HG03066 (cell line): ENCODE measurements at regions not wholly inside any gene's neighbourhood (a gene's known extent, or its start where the extent isn't known, plus 50 kb on each side); places are given as distances from the start of the nearest gene placed in this dataset.

ENCODE experiments used
- ATAC-seq: cut with Tn5 transposase; IDR thresholded peaks from one replicate; pipeline ENCODE4 v1.9.1; 2021; ENCODE audit warnings: low read depth; ENCODE audit not compliant: unreplicated experiment

DNA sequence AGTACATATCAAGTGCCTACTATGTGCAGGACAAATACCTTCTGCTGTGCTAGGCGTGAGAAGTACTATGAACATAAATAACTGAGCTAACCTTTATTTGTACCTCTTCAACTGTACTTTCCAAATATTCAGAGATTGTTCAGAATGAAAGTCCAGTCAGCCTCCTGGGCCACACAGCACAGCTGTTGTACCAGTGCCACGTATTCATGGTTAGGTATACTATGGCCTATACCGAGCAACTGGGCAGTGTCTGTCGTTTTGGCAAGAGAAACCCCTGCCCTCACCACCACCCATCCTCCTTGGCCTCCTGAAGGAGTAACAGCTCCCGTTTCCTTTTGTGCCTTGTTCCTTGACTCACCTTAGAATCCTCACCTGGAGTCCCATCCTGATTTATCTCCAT is 53.0 kb downstream of the RASSF10 start:
- no peak for ATAC-seq

DNA sequence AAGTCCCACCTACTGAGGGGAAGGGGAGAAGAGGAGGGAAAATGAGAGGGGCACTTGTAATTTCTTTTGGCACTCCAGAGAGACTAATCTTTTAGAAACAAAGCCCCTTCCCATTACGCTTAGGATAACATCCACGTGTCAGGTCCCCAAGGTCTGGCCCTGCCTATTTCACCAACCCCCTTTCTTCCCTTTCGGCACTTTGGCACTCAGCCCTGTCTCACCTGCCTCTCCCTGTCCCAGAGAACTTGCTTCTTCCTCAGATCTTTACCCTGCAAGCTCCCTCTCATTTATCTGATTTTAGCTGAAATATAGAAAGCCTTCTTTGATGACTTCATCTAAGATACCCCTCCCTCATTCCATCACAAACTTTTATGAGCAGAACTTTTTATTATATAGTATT is 55.5 kb downstream of the RASSF10 start:
- ATAC-seq: no peak

DNA sequence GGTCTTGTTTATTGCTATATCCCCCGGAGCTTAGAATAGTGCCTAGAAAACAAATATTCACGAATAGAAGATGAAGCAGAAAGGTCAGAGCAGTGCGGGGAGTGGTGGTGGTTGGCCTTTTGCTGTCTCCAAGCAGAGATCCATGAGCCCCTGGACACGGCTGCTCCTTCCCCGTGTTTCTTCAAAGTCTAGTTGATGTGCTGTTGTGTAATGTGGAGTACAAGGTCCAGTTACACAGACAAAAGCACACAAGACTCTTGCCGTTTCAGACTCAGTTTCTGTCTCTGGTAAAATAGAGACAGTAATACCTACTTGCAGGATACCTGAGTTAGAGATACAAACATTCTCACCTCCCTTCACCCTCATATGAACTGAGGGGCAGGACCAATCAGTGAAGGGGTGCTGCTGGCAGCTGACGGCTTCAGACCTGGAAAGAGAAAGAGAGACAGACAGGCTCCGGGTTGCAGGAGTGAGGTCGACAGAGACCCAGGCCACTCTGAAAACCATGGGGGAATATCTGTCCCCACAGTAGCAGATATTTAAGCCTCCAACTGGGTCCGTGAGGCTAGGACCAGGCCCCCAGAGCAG is 56.2 kb downstream of the RASSF10 start:
- ATAC-seq: no peak

DNA sequence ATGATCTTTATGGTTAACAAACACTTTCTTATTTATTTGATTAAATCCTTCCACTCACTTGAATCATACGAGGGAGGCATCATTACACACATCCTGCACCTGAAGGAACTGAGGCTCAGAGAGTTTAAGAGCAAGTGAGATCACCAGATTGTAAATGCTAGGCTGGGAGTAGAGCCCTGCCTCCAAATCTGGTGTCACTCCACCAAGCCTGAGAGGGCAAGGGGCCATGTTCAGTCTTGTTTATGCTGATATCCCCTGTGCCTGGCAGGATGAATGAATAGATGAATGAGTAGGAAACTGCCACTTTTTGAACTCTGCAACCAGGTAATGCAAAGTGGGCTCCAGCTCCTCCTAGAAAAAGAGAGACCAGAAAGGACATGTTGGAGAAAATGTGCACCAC is 59.1 kb downstream of the RASSF10 start:
- no peak for ATAC-seq

DNA sequence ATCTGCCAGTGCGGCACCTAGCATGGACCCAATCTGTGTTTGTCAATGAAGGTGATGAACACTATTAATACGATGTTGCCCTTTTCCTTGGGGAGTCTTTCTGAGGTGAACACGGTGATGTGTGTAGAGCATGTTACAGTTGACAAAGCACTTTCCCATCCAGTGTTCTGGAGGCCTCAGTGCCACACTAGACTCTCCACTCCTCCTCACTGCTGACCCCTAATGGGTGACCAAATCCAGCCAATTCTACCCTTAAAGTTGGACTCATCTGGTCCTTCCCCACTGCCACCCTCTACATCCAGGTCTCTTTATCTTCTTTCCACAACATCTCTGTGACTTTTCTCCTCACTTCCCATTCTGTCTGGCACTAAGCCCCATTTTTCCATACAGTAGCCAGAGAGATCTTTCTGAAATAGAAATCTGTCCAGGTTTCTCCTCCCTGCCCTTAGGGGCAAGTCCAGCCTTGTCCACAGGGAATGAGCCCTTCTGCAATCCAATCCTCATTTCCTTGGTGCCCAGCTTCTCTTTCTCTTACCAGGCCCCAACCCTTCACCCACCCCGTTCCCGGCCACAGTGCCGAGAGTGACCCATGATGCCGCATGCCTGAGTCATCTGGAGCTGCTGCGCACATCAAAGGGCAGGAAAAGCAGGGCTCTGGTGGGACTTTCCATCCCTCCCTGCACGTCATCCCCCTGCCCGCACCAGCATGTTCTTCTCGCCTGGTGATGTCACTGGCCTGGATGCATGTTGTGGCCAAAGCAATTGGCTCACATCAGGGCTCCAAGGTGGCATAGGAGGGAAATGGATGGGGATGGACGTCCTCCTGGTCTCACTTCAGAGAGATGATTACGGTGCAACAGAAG is 64.2 kb downstream of the RASSF10 start:
- no peak for ATAC-seq

DNA sequence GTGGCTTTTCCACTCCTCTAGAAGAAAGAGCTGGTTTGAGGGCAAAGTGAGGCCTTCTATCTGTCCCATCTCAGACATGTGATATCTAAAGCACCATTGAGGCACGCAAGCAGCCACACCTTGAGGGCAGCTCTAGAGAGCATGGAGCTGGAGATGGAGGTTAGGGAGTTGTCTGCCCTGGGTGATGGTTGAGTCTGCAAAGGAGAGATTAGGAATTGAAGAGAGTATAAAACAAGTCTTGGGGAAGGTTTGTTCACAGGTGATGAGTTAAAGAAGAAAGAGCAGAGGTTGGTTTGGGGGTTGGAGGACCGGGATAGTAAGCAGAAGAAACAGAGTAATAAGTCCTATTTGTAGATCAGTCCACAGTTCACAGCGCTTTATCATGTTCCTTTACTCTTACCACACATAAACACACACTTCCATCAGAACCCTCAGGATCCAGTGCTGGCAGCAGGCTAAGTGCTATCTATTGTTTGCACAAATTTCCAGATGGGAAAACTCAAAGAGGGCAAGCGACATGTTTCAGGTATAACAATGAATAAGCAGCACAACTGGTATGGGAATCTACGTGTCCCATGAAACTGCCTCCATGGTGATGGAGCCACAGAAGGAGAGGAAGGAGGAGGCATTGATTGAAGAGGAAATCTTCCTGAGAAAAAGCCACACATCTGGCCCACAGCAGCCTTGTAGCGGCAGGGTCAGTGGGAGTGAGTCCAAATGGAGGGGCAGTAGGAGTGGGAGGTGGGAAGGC is 65.8 kb downstream of the RASSF10 start:
- no peak for ATAC-seq

DNA sequence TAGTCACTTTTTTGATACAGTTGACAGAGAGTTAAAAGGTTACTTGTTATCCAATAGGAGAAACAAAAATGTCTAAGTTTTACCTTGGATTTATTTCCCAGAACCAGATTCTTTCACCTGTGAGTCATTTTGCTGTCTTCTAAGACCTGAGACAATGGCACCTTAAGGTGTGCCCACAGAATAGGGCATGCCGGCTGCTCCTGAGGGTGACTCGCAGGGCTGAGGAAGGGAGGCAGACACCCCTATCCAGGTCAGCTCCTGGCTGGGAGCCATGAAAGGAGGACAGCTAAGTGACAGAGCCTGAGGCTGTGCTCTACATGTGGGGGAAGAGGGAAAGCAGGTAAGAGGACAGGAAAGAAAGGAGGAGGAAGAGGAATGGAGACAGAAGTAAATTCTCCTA is 67.8 kb downstream of the RASSF10 start:
- ATAC-seq: no peak

DNA sequence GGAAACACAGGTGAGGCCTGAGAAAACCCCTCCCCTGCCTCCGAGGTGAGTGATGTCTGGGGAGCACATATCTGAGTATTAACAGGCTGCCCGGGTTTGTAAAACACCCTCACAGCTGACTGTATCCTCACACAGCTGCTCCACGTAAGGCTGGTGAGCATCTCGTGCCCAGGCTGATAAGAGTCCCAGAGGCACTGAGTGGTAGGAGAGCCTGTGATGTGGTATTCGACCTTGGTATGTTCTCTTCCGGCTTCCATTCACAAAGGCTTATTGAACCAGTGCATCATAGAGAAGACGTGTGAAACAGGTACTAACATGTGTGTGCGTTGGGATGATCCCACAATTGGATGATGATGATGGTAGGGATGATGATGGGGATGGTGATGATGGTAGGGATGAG is 71.7 kb downstream of the RASSF10 start:
- ATAC-seq: no peak

DNA sequence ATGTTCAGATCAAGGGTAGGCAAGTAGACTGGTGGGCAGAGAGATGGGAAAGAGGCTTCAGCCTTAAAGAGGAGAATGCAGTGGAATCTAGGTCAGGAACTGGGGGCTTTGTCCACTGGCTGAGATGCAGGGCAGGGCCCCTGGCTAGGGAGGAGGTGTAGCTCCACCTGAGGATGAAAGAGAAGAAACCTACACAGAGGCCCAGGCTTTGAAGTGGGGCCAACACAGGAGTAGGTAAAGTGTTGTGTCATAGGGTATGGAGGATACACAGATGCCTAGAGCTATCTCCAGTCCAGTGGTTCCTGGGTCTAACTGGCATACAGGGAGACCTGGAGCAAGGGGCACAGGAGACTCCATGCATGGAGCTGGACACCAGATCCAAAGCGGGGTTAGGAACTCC is 73.5 kb downstream of the RASSF10 start:
- no peak for ATAC-seq

DNA sequence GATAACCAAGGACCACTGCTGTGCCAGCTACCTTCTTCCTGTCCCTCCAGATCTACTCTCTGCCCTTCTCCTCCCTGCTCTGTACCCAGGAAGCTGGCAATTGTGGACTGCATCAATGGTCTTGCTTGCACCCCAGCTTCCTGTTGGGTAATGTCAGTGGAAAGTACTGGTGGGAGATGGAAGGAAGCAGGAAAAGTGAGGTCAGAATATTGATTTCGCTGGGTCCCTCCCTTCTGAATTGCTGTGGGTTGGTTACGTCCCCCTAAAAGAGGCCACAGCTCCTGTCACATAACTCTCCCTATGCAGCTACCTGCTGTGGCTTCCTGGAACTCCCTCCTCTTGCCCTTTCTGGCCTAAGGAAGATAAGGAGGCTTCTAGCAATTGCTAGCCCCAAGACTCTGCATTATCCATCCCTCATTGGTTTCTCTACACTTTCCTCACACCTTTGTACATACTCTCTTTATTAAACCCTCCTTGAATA is 81.2 kb downstream of the RASSF10 start:
- no peak for ATAC-seq

DNA sequence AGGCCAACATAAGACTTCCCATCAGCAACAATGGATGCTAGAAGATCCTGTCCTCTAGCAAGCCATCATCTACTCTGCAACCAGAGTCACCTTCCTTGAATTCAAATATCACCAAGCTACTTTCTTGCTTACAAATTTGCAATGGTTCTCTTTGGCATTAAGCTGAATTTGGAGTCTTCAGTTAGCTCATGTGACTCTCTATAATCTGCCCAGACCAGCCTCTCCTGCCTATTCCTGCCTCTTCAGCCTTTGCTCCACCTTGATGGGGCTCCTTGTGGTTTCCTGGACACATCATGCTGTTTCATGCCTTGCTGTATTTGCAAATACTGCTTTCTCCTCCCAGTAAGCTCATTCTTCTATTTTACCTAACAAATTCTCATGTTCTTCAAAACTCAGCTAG is 82.3 kb downstream of the RASSF10 start:
- no peak for ATAC-seq

DNA sequence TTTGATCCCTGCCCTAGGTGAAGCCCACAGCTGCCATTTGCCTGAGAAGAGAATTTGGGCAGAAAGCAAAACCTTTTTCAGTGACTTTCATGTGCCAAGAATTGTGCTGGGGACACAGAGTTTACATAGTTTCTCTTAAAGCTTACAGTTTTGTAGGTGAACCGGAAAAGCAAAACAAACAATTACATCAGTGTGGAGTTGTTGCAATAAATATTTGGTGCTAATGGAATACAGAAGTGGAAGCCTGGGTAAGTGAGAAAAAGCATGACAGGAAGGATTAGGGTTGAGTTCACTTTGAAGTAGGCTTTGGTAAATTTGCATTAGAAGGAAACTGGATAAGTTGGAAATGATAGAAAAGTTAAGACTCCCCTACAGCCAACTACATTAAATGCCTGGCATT is 82.7 kb downstream of the RASSF10 start:
- no peak for ATAC-seq

DNA sequence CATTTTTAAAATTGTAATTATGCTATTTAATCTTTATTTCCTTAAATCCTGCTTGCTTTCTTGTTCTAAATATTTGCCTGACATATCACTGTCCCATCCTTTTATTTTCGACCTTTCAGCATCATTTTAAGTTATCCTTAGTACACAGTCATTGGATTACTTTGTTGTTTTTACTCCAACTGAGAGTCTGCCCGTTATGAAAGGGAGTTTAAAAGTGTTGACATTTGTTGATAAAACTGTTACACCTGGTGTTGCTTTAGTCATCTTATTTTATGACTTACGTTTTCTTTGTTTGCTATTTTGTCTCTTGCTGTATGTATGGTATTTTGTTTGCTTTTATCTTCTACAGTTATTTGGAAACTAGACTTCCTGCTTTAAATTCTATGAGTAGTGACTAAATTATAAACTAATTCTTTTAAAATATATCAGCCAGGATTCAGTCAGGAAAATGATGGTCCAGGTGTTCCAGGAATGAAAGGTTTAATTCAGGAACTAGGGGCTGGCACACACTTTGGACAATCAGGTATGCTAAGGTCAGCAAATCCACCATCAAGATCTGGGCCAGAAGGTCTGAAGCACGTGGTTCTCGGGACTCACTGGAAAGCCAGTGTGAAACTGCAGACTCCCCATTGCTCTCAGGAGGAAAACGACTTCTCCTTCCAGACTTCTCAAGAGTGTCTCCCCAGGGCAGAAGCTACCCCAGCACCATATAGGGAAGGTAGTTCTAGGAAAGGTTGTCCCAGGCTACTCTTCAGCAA is 86.0 kb downstream of the RASSF10 start:
- ATAC-seq: no peak

DNA sequence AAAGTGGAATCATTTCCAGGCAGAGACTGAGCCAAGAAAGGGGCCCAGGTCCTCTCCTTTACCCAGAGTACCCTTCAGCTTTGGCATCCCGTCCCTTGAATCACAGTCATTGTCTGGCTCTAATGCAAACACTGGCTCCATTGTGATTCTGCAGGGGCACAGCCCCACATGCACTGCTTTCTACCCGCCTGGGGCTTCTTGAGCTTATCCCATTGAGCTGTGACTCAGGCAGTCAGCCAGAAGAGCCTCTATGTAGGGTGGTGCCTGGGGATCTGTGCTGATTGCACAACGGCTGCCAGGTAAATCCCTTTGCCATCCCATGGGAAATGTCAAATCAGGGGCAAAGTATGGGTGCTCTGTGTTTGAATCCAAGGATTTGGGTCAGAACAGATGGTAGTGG is 88.9 kb downstream of the RASSF10 start:
- no peak for ATAC-seq

DNA sequence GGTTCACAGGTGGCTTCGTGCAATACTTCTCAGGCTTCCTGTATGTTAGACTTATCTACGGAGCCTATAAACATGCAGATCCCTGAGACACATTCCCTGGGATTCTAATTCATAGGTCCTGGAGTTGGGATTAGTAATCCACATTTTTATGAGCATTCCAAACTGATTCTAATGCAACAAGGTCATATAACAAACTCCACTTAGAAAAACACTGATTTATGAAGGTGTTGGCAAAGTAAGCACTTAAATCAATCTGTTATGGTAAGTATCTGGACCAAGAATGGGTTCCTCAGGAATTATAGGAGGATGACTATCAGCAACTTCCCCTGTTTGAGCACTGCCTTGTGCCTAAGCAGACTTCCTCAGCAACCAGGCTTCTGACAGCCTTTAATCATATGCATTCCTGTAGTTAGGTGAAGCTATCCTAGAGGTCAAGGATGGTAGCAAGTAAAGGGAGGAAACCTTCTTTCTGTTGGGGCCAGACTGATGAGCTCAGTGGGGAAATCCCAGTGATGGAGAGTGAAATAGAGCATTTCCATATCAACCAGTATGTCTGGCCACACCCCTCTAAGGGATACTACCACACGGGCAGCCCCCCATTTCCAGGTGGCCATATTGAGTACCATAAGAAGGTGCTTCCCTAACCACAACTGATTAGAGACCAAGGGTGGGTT is 89.6 kb downstream of the RASSF10 start:
- no peak for ATAC-seq

DNA sequence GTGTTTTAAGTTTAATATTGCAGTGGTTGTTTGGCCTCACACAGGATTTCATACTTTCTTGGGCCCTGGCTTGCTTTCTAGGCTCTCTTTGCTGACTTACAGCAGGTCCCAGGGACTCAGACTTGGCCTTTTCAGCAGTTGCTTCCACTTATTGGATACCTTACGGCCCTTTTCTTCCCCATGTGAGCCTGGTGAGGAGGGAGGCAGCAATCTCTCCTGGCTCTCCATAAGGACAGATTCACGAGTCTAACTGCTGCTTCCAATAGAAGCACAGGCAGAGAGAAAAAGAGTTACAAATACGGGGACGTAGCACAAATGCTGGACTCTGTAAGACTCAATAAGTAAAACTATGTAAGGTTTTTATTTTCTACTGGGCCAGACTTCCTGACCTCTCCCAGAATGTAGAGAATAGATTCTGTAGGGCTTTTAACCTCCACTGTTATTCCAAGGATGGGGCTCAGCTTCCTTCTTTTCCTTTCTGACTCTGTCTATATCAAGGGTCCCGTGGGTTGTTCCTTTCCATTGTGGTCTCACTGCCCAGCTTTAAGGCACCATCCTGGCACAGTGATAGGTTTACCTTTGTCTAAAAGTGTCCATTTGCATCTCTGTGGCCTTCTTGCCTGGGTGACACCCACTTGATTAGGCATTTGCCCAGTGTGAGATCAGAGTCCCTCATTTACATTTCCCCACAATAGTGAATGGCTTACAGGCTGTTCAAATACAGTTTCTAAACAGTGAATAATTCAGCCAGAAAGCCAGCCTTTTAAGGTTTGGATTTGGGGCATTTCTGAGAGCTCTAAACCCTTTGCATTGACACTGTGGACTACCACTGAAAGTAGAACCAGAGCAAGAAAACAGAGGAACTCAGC is 92.8 kb downstream of the RASSF10 start:
- ATAC-seq: no peak

DNA sequence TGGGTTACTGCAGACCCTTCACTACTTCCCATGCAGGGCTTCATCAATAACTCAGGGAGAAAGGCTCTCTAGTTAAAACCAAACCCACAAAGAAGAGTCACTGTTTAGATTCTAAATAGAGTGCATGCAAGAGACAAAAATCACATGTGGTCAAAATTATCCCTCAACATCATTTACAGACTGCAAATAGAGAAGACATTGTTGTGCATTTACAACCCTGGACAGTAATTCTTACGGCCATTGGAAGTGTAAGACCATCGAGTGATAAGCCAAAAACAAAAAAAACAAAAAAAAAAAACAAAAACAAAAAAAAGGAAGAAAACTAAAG is 93.4 kb downstream of the RASSF10 start:
- no peak for ATAC-seq

DNA sequence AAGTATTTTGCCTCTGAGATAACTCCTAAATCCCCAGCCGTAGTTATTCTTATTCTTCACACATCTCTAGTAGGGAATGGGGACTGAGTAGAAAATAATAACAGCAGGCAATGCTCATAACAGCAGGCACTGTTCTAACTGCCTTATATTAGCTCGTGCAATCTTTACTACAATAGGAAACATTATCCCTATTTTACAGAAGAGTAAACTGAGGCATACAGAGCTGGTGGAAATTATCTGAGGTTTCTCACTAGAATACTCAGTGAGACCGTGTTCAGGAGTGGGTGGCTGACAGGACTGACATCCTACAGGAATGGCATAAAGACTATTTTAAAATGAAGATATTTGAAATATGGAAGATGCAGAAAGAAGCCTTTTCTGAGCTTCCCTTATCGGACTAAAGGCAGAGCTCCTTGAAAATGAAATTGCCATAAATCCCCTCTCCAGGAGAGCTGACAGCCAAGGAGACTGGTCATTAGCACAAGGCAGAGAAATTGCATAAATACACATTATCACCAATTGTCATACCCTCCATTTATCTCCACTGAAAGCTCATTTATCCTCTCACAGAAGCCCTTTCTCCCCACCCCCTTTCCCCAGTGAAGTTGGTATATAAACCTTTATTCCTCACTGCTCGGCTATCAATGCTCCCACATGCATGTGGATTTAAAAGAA is 93.9 kb downstream of the RASSF10 start:
- no peak for ATAC-seq

DNA sequence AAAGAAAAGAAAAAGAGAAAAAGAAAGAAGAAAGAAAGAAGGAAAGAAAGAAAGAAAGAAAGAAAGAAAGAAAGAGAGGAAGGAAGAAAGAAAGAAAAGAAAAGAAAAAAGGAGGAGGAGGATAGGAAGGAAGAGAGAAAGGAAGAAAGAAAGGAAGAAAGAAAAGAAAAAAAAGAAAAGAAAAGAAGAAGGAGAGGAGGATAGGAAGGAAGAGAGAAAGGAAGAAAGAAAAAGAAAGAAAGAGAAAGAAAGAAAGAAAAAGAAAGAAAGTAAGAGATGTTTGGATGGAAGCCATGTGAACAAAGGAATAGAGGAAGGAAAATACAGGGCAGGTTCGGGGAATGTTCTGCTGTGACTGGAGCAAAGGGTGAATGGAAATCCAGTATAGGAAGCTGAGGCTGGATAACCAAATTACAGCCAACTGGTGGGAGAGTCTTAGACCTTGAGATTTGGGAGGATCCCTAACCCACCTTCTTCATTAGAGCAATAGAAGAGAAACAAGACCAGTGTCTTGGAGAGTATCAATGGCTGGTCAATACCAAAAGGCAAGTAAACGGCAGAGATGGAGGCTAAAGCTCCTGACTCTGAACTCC is 94.9 kb downstream of the RASSF10 start:
- no peak for ATAC-seq
